ENCODE measurements at regions not wholly inside any gene's neighbourhood (a gene's known extent, or its start where the extent isn't known, plus 50 kb on each side); places are given as distances from the start of the nearest gene placed in this dataset.

DNA sequence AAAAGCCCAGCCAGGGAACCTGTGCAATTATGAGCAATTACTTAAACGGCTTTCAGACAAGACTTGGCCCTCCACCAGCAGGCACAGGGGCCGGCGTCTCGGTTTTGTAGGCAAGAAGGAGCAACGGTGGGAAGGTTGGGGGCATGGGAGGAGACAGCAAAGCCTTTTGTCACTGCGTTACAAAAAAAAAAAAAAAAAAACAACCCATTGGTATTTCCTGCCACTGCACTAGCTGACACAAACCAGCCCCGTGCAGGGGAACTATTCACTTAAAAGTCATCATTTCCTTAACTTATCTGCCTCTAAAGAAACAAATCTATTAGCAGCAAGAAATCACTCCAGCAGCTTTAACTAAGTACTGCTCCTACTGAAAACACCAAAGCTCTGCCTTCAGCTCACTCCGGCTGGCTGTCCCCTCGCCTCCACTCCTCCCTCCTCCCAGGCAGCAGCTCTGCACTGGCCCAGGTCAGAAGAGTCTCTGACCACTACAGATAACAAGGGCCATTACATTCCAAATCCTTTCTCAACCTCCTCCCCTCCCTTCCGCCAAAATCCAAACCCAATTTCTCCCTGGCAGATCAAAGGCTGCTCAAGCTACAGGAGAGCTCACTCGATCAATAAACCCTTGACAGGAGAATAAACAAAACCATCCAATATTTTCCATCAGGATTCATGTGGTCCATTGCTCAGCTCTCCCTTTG lies 105.2 kb upstream of the CDKN3 start:
- Histone ChIP-seq H3K36me3 (ENCODE audit: control insufficient read depth, insufficient read depth, low read length) (no peaks in the 10 kb centered on the region), H3K4me3 (ENCODE audit: low read depth, low read length) (no peak overlapping the region), H3K27me3 (ENCODE audit: control insufficient read depth, insufficient read depth, low read length) (no peaks in the 10 kb centered on the region)
- no peak for DNase-seq (ENCODE audit: low read depth)
- TF ChIP-seq, protein P1, sequence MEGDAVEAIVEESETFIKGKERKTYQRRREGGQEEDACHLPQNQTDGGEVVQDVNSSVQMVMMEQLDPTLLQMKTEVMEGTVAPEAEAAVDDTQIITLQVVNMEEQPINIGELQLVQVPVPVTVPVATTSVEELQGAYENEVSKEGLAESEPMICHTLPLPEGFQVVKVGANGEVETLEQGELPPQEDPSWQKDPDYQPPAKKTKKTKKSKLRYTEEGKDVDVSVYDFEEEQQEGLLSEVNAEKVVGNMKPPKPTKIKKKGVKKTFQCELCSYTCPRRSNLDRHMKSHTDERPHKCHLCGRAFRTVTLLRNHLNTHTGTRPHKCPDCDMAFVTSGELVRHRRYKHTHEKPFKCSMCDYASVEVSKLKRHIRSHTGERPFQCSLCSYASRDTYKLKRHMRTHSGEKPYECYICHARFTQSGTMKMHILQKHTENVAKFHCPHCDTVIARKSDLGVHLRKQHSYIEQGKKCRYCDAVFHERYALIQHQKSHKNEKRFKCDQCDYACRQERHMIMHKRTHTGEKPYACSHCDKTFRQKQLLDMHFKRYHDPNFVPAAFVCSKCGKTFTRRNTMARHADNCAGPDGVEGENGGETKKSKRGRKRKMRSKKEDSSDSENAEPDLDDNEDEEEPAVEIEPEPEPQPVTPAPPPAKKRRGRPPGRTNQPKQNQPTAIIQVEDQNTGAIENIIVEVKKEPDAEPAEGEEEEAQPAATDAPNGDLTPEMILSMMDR (IDR thresholded peaks at IDR 0.05; ENCODE audit: insufficient read depth, low read length, poor library complexity, severe bottlenecking): no peak

DNA sequence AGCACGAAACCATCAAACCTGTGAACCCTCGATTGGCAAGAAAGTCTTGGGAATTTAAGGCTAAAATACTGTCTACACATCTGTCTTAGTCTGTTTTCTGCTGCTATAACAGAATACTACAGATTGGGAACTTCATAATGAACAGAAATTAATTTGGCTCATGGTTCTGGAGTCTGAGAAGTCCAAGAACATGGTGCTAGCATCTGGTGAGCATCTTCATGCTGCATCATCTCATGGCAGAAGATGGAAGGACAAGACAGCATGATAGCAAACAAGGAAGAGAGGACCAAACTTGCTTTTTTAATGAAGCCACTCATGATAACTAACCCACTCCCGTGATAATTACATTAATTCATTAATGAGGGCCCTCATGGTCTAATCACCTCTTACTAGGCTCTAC lies 102.0 kb upstream of the CDKN3 start:
- Histone ChIP-seq H3K36me3 (ENCODE audit: control insufficient read depth, insufficient read depth, low read length) (no peaks in the 10 kb centered on the region), H3K27me3 (ENCODE audit: control insufficient read depth, insufficient read depth, low read length) (no peaks in the 10 kb centered on the region), H3K4me3 (ENCODE audit: low read depth, low read length) (no peak overlapping the region)
- DNase-seq (ENCODE audit: low read depth): no peak
- TF ChIP-seq, protein P1 (IDR thresholded peaks at IDR 0.05; ENCODE audit: insufficient read depth, low read length, poor library complexity, severe bottlenecking): no peak

GRCh38 chr14:54299410-54300363 lies 97.1 kb upstream of the CDKN3 start:
- DNase-seq (ENCODE audit: low read depth): no peak
- TF ChIP-seq, protein P1 (IDR thresholded peaks at IDR 0.05; ENCODE audit: insufficient read depth, low read length, poor library complexity, severe bottlenecking): no peak
- no peaks in the 10 kb centered on the region for H3K36me3 ChIP-seq (ENCODE audit: control insufficient read depth, insufficient read depth, low read length)
- H3K4me3 ChIP-seq (ENCODE audit: low read depth, low read length): no peak overlapping the region
- no peaks in the 10 kb centered on the region for H3K27me3 ChIP-seq (ENCODE audit: control insufficient read depth, insufficient read depth, low read length)

GRCh38 chr14:54300881-54301280 lies 95.9 kb upstream of the CDKN3 start:
- TF ChIP-seq, protein P1 (IDR thresholded peaks at IDR 0.05; ENCODE audit: insufficient read depth, low read length, poor library complexity, severe bottlenecking): no peak

GRCh38 chr14:54301359-54301758 lies 95.4 kb upstream of the CDKN3 start:
- no peak for DNase-seq (ENCODE audit: low read depth)
- Histone ChIP-seq H3K36me3 (ENCODE audit: control insufficient read depth, insufficient read depth, low read length) (no peaks in the 10 kb centered on the region), H3K27me3 (ENCODE audit: control insufficient read depth, insufficient read depth, low read length) (no peaks in the 10 kb centered on the region), H3K4me3 (ENCODE audit: low read depth, low read length) (no peak overlapping the region)
- TF ChIP-seq, protein P1 (IDR thresholded peaks at IDR 0.05; ENCODE audit: insufficient read depth, low read length, poor library complexity, severe bottlenecking): no peak

More at GRCh38 chr14:54300881-54301280, 95.9 kb upstream of the CDKN3 start:
- Histone ChIP-seq H3K36me3 (ENCODE audit: control insufficient read depth, insufficient read depth, low read length) (no peaks in the 10 kb centered on the region), H3K4me3 (ENCODE audit: low read depth, low read length) (no peak overlapping the region), H3K27me3 (ENCODE audit: control insufficient read depth, insufficient read depth, low read length) (no peaks in the 10 kb centered on the region)
- no peak for DNase-seq (ENCODE audit: low read depth)
